GM23338 (cell line): ENCODE measurements at regions not wholly inside any gene's neighbourhood (a gene's known extent, or its start where the extent isn't known, plus 50 kb on each side); places are given as distances from the start of the nearest gene placed in this dataset.

Experiments
- ATAC-seq: fragments of 200-7000 bp; cut with Tn5 transposase; 3 replicates; pipeline ENCODE4 v1.9.1; 2020
- DNase-seq: peaks from one replicate; pipeline ENCODE4 v3.0.0-alpha.2; 2015; ENCODE audit warnings: low spot score
- H2AFZ ChIP-seq: fragments of 200-600 bp; sonication (generic); 2 replicates; pipeline ENCODE4 v1.8.0; 2016; ENCODE audit warnings: antibody characterized with exemption, mild to moderate bottlenecking, moderate library complexity
- H3F3A ChIP-seq: fragments of 200-600 bp; sonication (generic); replicated peaks from 2 replicates; pipeline ENCODE4 v1.8.0; 2017; ENCODE audit warnings: antibody characterized with exemption, mixed run types, low read depth
- H3K27ac ChIP-seq: fragments of 200-600 bp; sonication (generic); 2 replicates; pipeline ENCODE4 v1.6.1; 2016; ENCODE audit warnings: low read depth
- H3K27me3 ChIP-seq: fragments of 200-600 bp; sonication (generic); 2 replicates; pipeline ENCODE4 v1.8.0; 2016; ENCODE audit warnings: mild to moderate bottlenecking, mixed run types, moderate library complexity; ENCODE audit not compliant: insufficient read depth
- H3K36me3 ChIP-seq: fragments of 200-600 bp; sonication (generic); 2 replicates; pipeline ENCODE4 v1.8.0; 2016; ENCODE audit warnings: mild to moderate bottlenecking; ENCODE audit not compliant: insufficient read depth
- H3K4me1 ChIP-seq: fragments of 200-600 bp; sonication (generic); 2 replicates; pipeline ENCODE4 v1.8.0; 2016; ENCODE audit warnings: mild to moderate bottlenecking, moderate library complexity; ENCODE audit not compliant: insufficient read depth
- H3K4me2 ChIP-seq: fragments of 200-600 bp; sonication (generic); 2 replicates; pipeline ENCODE4 v1.7.1; 2017; ENCODE audit warnings: mixed run types
- H3K4me3 ChIP-seq: fragments of 200-600 bp; sonication (generic); 2 replicates; pipeline ENCODE4 v1.6.1; 2016; ENCODE audit warnings: mixed run types
- H3K79me2 ChIP-seq: fragments of 200-600 bp; sonication (generic); replicated peaks from 2 replicates; pipeline ENCODE4 v1.8.0; 2017; ENCODE audit warnings: mild to moderate bottlenecking; ENCODE audit not compliant: insufficient read depth
- H3K9me2 ChIP-seq: fragments of 200-600 bp; sonication (generic); 2 replicates; pipeline ENCODE4 v1.8.0; 2017; ENCODE audit not compliant: insufficient read depth
- H4K20me1 ChIP-seq: fragments of 200-600 bp; sonication (generic); replicated peaks from 2 replicates; pipeline ENCODE4 v1.8.0; 2017; ENCODE audit warnings: mild to moderate bottlenecking; ENCODE audit not compliant: insufficient read depth
- H3K27ac Mint-ChIP-seq: 2 replicates; pipeline ENCODE4 v1.8.0; 2020; ENCODE audit warnings: inconsistent platforms, mild to moderate bottlenecking, moderate library complexity, mixed read lengths
- H3K27me3 Mint-ChIP-seq: 3 replicates; pipeline ENCODE4 v1.8.0; 2022; ENCODE audit warnings: low read depth, mild to moderate bottlenecking, moderate library complexity, mixed read lengths, inconsistent platforms; ENCODE audit not compliant: insufficient read depth, poor library complexity
- H3K36me3 Mint-ChIP-seq: 3 replicates; pipeline ENCODE4 v1.8.0; 2021; ENCODE audit warnings: low read depth, mild to moderate bottlenecking, inconsistent platforms, moderate library complexity, mixed read lengths
- H3K4me1 Mint-ChIP-seq: 3 replicates; pipeline ENCODE4 v1.8.0; 2020; ENCODE audit warnings: mild to moderate bottlenecking, inconsistent platforms, mixed read lengths
- H3K4me3 Mint-ChIP-seq: 3 replicates; pipeline ENCODE4 v1.8.0; 2021; ENCODE audit warnings: moderate library complexity, mild to moderate bottlenecking, inconsistent platforms, mixed read lengths
- H3K9me3 Mint-ChIP-seq: 3 replicates; pipeline ENCODE4 v1.8.0; 2020; ENCODE audit warnings: moderate library complexity, mild to moderate bottlenecking, inconsistent platforms, mixed read lengths
- CREB1 ChIP-seq: fragments of 250-450 bp; sonication (Bioruptor Pico); IDR thresholded peaks from 2 replicates; pipeline ENCODE4 v1.5.0; 2020; ENCODE audit warnings: low read depth, mild to moderate bottlenecking, moderate library complexity
- CTCF ChIP-seq, 2 experiments: fragments of 200-600 bp in 1 of 2; sonication (generic) in 1 of 2; conservative IDR thresholded peaks; 2 replicates each; pipeline versions ENCODE4 v1.5.1 to v1.6.1; 2016 to 2017; ENCODE audit warnings: antibody characterized with exemption in 2 of 2, low read depth in 2 of 2, mild to moderate bottlenecking in 2 of 2, moderate library complexity in 1 of 2
- ETS1 ChIP-seq: IDR thresholded peaks from 2 replicates; pipeline ENCODE4 v1.6.1; 2016; ENCODE audit warnings: antibody characterized with exemption
- NANOG ChIP-seq: IDR thresholded peaks from 2 replicates; pipeline ENCODE4 v1.6.1; 2016; ENCODE audit warnings: antibody characterized with exemption, borderline replicate concordance
- POLR2AphosphoS5 ChIP-seq: IDR thresholded peaks from 2 replicates; pipeline ENCODE4 v1.6.1; 2016; ENCODE audit warnings: antibody characterized with exemption, low read depth
- REST ChIP-seq: IDR thresholded peaks from one replicate; pipeline ENCODE4 v1.6.1; 2018; ENCODE audit warnings: antibody characterized with exemption; ENCODE audit not compliant: unreplicated experiment
- STAT1 ChIP-seq: IDR thresholded peaks from one replicate; pipeline ENCODE4 v1.6.1; 2016; ENCODE audit warnings: antibody characterized with exemption; ENCODE audit not compliant: unreplicated experiment
- ZNF462 ChIP-seq: fragments of 250-450 bp; sonication (Bioruptor Pico); IDR thresholded peaks from 2 replicates; pipeline ENCODE4 v1.5.0; 2020; ENCODE audit warnings: mild to moderate bottlenecking, moderate library complexity

- Mint-ChIP-seq H3K27me3 (no peaks in the 10 kb centered on the region), H3K4me1 (peaks cover 2% of the 10 kb centered on the region; the same call in 1 of the 3 replicates), H3K27ac (no peak overlapping the region), H3K36me3 (no peaks in the 10 kb centered on the region), H3K4me3 (no peak overlapping the region), H3K9me3 (no peaks in the 10 kb centered on the region)
- no peaks in the 10 kb centered on the region for H3K36me3 ChIP-seq
- H3F3A ChIP-seq = no peaks in the 10 kb centered on the region
- ATAC-seq (no peak), DNase-seq (no peak)
- no peaks in the 10 kb centered on the region for H3K79me2 ChIP-seq
- no peaks in the 10 kb centered on the region for H3K4me1 ChIP-seq
- no peak overlapping the region for H3K4me3 ChIP-seq
- TF ChIP-seq ETS1 = no peak
- TF ChIP-seq NANOG = no peak
- TF ChIP-seq POLR2AphosphoS5 = no peak
- no peak for TF ChIP-seq STAT1
- no peak for TF ChIP-seq REST
- TF ChIP-seq CREB1 (CRISPR knock-in tag) = no peak
- TF ChIP-seq CTCF (conservative IDR thresholded peaks at IDR 0.05; ENCODE audit: low read depth in 2 of 2) = no peak
- TF ChIP-seq ZNF462 (CRISPR knock-in tag) = no peak
- no peaks in the 10 kb centered on the region for H3K9me2 ChIP-seq
- H3K27ac ChIP-seq = no peak overlapping the region
- H2AFZ ChIP-seq = 0 out of 2 replicates have a peak overlapping the region, but pooled peaks have one; percentile 30
- no peak overlapping the region for H3K4me2 ChIP-seq
- H3K27me3 ChIP-seq = no peaks in the 10 kb centered on the region
- H4K20me1 ChIP-seq = no peaks in the 10 kb centered on the region
These were observed 322.0 kb upstream of the SEMA3D start for GRCh38 chr7:85508642-85509410.
